GM23338 (cell line): ENCODE measurements at regions not wholly inside any gene's neighbourhood (a gene's known extent, or its start where the extent isn't known, plus 50 kb on each side); places are given as distances from the start of the nearest gene placed in this dataset.

Source experiments
- ATAC-seq: fragments of 200-7000 bp; cut with Tn5 transposase; 3 replicates; pipeline ENCODE4 v1.9.1; 2020
- DNase-seq: peaks from one replicate; pipeline ENCODE4 v3.0.0-alpha.2; 2015; ENCODE audit warnings: low spot score
- H2AFZ ChIP-seq: fragments of 200-600 bp; sonication (generic); 2 replicates; pipeline ENCODE4 v1.8.0; 2016; ENCODE audit warnings: antibody characterized with exemption, mild to moderate bottlenecking, moderate library complexity
- H3F3A ChIP-seq: fragments of 200-600 bp; sonication (generic); replicated peaks from 2 replicates; pipeline ENCODE4 v1.8.0; 2017; ENCODE audit warnings: antibody characterized with exemption, mixed run types, low read depth
- H3K27ac ChIP-seq: fragments of 200-600 bp; sonication (generic); 2 replicates; pipeline ENCODE4 v1.6.1; 2016; ENCODE audit warnings: low read depth
- H3K27me3 ChIP-seq: fragments of 200-600 bp; sonication (generic); 2 replicates; pipeline ENCODE4 v1.8.0; 2016; ENCODE audit warnings: mild to moderate bottlenecking, mixed run types, moderate library complexity; ENCODE audit not compliant: insufficient read depth
- H3K36me3 ChIP-seq: fragments of 200-600 bp; sonication (generic); 2 replicates; pipeline ENCODE4 v1.8.0; 2016; ENCODE audit warnings: mild to moderate bottlenecking; ENCODE audit not compliant: insufficient read depth
- H3K4me1 ChIP-seq: fragments of 200-600 bp; sonication (generic); 2 replicates; pipeline ENCODE4 v1.8.0; 2016; ENCODE audit warnings: mild to moderate bottlenecking, moderate library complexity; ENCODE audit not compliant: insufficient read depth
- H3K4me2 ChIP-seq: fragments of 200-600 bp; sonication (generic); 2 replicates; pipeline ENCODE4 v1.7.1; 2017; ENCODE audit warnings: mixed run types
- H3K4me3 ChIP-seq: fragments of 200-600 bp; sonication (generic); 2 replicates; pipeline ENCODE4 v1.6.1; 2016; ENCODE audit warnings: mixed run types
- H3K79me2 ChIP-seq: fragments of 200-600 bp; sonication (generic); replicated peaks from 2 replicates; pipeline ENCODE4 v1.8.0; 2017; ENCODE audit warnings: mild to moderate bottlenecking; ENCODE audit not compliant: insufficient read depth
- H3K9me2 ChIP-seq: fragments of 200-600 bp; sonication (generic); 2 replicates; pipeline ENCODE4 v1.8.0; 2017; ENCODE audit not compliant: insufficient read depth
- H4K20me1 ChIP-seq: fragments of 200-600 bp; sonication (generic); replicated peaks from 2 replicates; pipeline ENCODE4 v1.8.0; 2017; ENCODE audit warnings: mild to moderate bottlenecking; ENCODE audit not compliant: insufficient read depth
- H3K27ac Mint-ChIP-seq: 2 replicates; pipeline ENCODE4 v1.8.0; 2020; ENCODE audit warnings: inconsistent platforms, mild to moderate bottlenecking, moderate library complexity, mixed read lengths
- H3K27me3 Mint-ChIP-seq: 3 replicates; pipeline ENCODE4 v1.8.0; 2022; ENCODE audit warnings: low read depth, mild to moderate bottlenecking, moderate library complexity, mixed read lengths, inconsistent platforms; ENCODE audit not compliant: insufficient read depth, poor library complexity
- H3K36me3 Mint-ChIP-seq: 3 replicates; pipeline ENCODE4 v1.8.0; 2021; ENCODE audit warnings: low read depth, mild to moderate bottlenecking, inconsistent platforms, moderate library complexity, mixed read lengths
- H3K4me1 Mint-ChIP-seq: 3 replicates; pipeline ENCODE4 v1.8.0; 2020; ENCODE audit warnings: mild to moderate bottlenecking, inconsistent platforms, mixed read lengths
- H3K4me3 Mint-ChIP-seq: 3 replicates; pipeline ENCODE4 v1.8.0; 2021; ENCODE audit warnings: moderate library complexity, mild to moderate bottlenecking, inconsistent platforms, mixed read lengths
- H3K9me3 Mint-ChIP-seq: 3 replicates; pipeline ENCODE4 v1.8.0; 2020; ENCODE audit warnings: moderate library complexity, mild to moderate bottlenecking, inconsistent platforms, mixed read lengths
- CREB1 ChIP-seq: fragments of 250-450 bp; sonication (Bioruptor Pico); IDR thresholded peaks from 2 replicates; pipeline ENCODE4 v1.5.0; 2020; ENCODE audit warnings: low read depth, mild to moderate bottlenecking, moderate library complexity
- ETS1 ChIP-seq: IDR thresholded peaks from 2 replicates; pipeline ENCODE4 v1.6.1; 2016; ENCODE audit warnings: antibody characterized with exemption
- REST ChIP-seq: IDR thresholded peaks from one replicate; pipeline ENCODE4 v1.6.1; 2018; ENCODE audit warnings: antibody characterized with exemption; ENCODE audit not compliant: unreplicated experiment
- ZNF331 ChIP-seq: fragments of 250-450 bp; sonication (Bioruptor Pico); IDR thresholded peaks from 2 replicates; pipeline ENCODE4 v1.5.0; 2020; ENCODE audit warnings: low read depth, mild to moderate bottlenecking, moderate library complexity
- ZNF462 ChIP-seq: fragments of 250-450 bp; sonication (Bioruptor Pico); IDR thresholded peaks from 2 replicates; pipeline ENCODE4 v1.5.0; 2020; ENCODE audit warnings: mild to moderate bottlenecking, moderate library complexity

- TF ChIP-seq ZNF462 (CRISPR knock-in tag) (no peak), REST (no peak)
These were observed 762.4 kb upstream of the DPPA4 start (continued) for GRCh38 chr3:110099711-110100110.

GRCh38 chr3:110101361-110101760 lies 764.0 kb upstream of the DPPA4 start:
- ATAC-seq (no peak), DNase-seq (no peak)
- H3K79me2 ChIP-seq, result no peaks in the 10 kb centered on the region
- H4K20me1 ChIP-seq, result no peaks in the 10 kb centered on the region
- peaks cover 8% of the 10 kb centered on the region; the same call in 2 of the 3 replicates for H3K4me1 Mint-ChIP-seq
- H3K36me3 ChIP-seq, result no peaks in the 10 kb centered on the region
- no peak overlapping the region for H3K27ac Mint-ChIP-seq
- H3K9me3 Mint-ChIP-seq, result peaks cover 4% of the 10 kb centered on the region; the same call in 2 of the 3 replicates
- no peak overlapping the region for H3K4me3 ChIP-seq
- H2AFZ ChIP-seq, result no peak overlapping the region
- H3K27me3 ChIP-seq, result no peaks in the 10 kb centered on the region
- H3K36me3 Mint-ChIP-seq, result no peaks in the 10 kb centered on the region
- H3K27me3 Mint-ChIP-seq, result no peaks in the 10 kb centered on the region
- no peak overlapping the region for H3K27ac ChIP-seq
- no peak overlapping the region for H3K4me3 Mint-ChIP-seq
- 0 out of 2 replicates have a peak, but pooled peaks cover 7% of the 10 kb centered on the region for H3K4me1 ChIP-seq
- H3K9me2 ChIP-seq, result peaks cover 4% of the 10 kb centered on the region; the same call in 1 of the 2 replicates
- H3F3A ChIP-seq, result no peaks in the 10 kb centered on the region
- H3K4me2 ChIP-seq, result no peak overlapping the region
- TF ChIP-seq ETS1, result no peak
- no peak for TF ChIP-seq ZNF331
- TF ChIP-seq CREB1 (CRISPR knock-in tag), result no peak
